GM12865 (cell line): ENCODE measurements at regions not wholly inside any gene's neighbourhood (a gene's known extent, or its start where the extent isn't known, plus 50 kb on each side); places are given as distances from the start of the nearest gene placed in this dataset.

Experiments used
- DNase-seq: peaks from one replicate; pipeline ENCODE4 v3.0.0; 2010; ENCODE audit warnings: low read depth
- H3K4me3 ChIP-seq: 2 replicates; pipeline ENCODE4 v1.5.1; 2011; ENCODE audit warnings: mild to moderate bottlenecking, low read depth, low read length, control low read depth
- TF ChIP-seq, protein P1 (sequence below): IDR thresholded peaks from 2 replicates; pipeline ENCODE4 v1.5.1; 2011; ENCODE audit warnings: low read length, control low read depth, low read depth, inconsistent platforms; ENCODE audit not compliant: insufficient read depth; ENCODE audit errors: missing control alignments

DNA sequence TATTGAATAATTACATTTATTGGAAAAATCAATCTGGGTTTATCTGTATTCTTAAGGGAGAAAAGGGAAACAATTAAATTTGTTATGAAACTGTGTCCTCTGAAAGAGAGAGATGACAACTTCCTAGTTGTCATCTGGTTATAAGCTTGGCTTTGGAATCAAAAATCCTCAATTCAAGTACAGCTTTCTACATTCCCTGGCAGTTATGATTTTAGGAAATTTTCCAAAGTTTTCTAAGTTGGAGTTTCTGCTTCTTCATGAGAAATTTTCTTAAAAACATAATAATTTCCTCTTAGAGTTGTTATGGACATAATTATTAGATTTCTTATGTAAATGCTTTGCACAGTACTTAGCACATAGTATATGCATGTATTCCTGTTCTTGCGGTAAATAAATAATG is 625.6 kb upstream of the SLC39A10 start:
- TF ChIP-seq, protein P1, sequence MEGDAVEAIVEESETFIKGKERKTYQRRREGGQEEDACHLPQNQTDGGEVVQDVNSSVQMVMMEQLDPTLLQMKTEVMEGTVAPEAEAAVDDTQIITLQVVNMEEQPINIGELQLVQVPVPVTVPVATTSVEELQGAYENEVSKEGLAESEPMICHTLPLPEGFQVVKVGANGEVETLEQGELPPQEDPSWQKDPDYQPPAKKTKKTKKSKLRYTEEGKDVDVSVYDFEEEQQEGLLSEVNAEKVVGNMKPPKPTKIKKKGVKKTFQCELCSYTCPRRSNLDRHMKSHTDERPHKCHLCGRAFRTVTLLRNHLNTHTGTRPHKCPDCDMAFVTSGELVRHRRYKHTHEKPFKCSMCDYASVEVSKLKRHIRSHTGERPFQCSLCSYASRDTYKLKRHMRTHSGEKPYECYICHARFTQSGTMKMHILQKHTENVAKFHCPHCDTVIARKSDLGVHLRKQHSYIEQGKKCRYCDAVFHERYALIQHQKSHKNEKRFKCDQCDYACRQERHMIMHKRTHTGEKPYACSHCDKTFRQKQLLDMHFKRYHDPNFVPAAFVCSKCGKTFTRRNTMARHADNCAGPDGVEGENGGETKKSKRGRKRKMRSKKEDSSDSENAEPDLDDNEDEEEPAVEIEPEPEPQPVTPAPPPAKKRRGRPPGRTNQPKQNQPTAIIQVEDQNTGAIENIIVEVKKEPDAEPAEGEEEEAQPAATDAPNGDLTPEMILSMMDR, result no peak
- DNase-seq, result no peak

GRCh38 chr2:195029804-195030654 is 627.0 kb upstream of the SLC39A10 start:
- no peak overlapping the region for H3K4me3 ChIP-seq
- TF ChIP-seq, protein P1, result no peak
- DNase-seq, result no peak

More for the DNA sequence above, 625.6 kb upstream of the SLC39A10 start:
- no peak overlapping the region for H3K4me3 ChIP-seq

- TF ChIP-seq, protein P1, result no peak
- DNase-seq, result no peak
- no peak overlapping the region for H3K4me3 ChIP-seq
Observed at GRCh38 chr2:195027947-195028346, 629.1 kb upstream of the SLC39A10 start.

GRCh38 chr2:195026261-195026660 is 630.8 kb upstream of the SLC39A10 start:
- no peak overlapping the region for H3K4me3 ChIP-seq
- TF ChIP-seq, protein P1, result no peak
- DNase-seq, result no peak

GRCh38 chr2:195022508-195022830 is 634.6 kb upstream of the SLC39A10 start:
- TF ChIP-seq, protein P1, result no peak
- no peak for DNase-seq
- H3K4me3 ChIP-seq, result no peak overlapping the region

GRCh38 chr2:195021711-195022507 is 635.1 kb upstream of the SLC39A10 start:
- no peak overlapping the region for H3K4me3 ChIP-seq
- peak; percentile 36 for DNase-seq
- TF ChIP-seq, protein P1, result no peak

DNA sequence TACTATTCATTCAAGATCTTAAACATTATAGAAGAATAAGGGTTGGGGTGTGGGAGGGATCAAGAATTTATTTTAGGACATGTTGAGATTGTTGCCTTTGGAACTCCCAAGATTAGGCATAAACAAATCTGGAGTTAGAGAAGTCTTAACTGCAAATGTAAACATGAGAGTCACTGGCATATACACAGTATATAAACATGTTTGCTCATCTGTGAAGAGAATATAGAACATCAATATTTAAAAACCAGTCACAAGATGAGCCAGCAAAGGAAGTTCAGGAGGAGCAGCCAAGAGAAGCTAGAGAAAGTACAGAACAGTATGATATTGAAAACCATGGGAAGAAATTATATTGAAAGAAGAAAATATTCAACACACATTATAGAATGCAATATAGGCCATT is 638.6 kb upstream of the SLC39A10 start:
- TF ChIP-seq, protein P1, result no peak
- H3K4me3 ChIP-seq, result no peak overlapping the region
- DNase-seq, result no peak
